ENCODE measurements at regions not wholly inside any gene's neighbourhood (a gene's known extent, or its start where the extent isn't known, plus 50 kb on each side); places are given as distances from the start of the nearest gene placed in this dataset.
A peak's percentile ranks its signal among the peaks of the same experiment; 100 is the strongest.
"Not testable (repeated sequence)": the region's sequence is repeated elsewhere in the genome, so short reads cannot be mapped to it uniquely, and the experiment has no call there.

GRCh38 chr4:103853146-103853545 lies 133.4 kb upstream of the TACR3 start:
- no peak for DNase-seq (ENCODE audit: low spot score)

GRCh38 chr4:103845075-103845474 lies 125.3 kb upstream of the TACR3 start:
- no peak for DNase-seq (ENCODE audit: low spot score)

GRCh38 chr4:103842637-103843239 lies 123.0 kb upstream of the TACR3 start:
- DNase-seq (ENCODE audit: low spot score) = no peak

GRCh38 chr4:103842076-103842475 lies 122.3 kb upstream of the TACR3 start:
- DNase-seq (ENCODE audit: low spot score) = no peak

GRCh38 chr4:103810308-103810707 lies 90.5 kb upstream of the TACR3 start:
- not testable (repeated sequence) for DNase-seq (ENCODE audit: low spot score)

GRCh38 chr4:103802766-103803165 lies 83.0 kb upstream of the TACR3 start:
- DNase-seq (ENCODE audit: low spot score) = peak; percentile 17

DNA sequence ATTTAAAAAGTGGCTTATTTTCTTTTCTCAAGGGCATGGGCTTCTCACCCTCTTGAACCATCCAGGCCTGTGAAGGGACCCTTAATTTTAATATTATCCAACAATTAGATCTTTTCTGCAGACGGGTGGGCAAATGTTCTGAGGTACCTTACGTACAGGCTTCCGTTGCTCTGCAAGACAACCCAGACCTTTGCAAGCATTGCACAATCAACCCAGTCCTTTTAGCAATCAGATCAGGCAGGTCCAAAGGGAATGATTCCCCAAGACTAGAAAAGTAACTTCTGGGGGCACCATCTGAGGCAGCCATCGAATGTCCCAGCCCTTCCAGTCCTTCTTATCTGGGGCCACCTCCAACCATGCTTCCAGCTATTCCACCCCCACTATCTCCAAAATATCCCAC lies 67.3 kb upstream of the TACR3 start:
- no peak for DNase-seq (ENCODE audit: low spot score)

GRCh38 chr4:103786593-103786992 lies 66.8 kb upstream of the TACR3 start:
- no peak for DNase-seq (ENCODE audit: low spot score)

DNA sequence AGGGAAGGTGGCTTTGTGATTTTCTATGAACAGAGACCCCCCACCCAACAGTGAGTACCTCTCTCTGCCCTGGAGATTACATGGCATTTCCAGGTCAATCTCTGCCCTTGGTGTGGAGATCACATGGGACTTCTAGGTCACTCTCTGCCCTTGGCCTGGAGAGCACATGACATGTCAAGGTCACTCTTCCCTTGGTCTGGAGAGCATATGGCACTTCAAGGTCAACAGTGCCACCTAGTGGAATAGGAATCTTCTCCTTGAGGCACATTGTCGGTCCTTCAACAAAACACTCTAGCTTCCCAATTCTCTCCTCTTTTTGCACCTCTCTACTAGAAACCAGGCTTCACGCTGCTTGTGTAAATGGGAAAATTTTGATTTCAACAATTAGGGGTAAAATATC lies 66.2 kb upstream of the TACR3 start:
- DNase-seq (ENCODE audit: low spot score) = peak; percentile 75

DNA sequence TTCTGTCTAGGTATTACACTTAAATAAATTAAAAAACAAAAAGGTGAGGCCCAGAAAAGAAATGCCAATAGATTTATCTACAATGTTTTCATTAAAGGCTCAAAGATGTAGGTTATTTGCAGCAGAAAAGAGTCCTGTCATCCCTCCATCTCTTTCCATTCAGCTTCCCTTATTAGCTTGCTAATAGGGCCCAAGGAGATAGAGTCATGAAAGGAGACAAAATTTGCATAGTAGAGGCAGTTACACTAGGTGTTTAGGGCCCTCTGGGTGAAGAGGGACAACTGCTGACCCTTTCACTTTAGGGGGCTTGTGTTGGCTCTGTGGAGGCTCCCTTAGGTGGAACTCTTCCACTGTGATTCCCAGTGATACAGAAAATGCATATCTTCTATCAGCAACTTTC lies 58.4 kb upstream of the TACR3 start:
- no peak for DNase-seq (ENCODE audit: low spot score)

DNA sequence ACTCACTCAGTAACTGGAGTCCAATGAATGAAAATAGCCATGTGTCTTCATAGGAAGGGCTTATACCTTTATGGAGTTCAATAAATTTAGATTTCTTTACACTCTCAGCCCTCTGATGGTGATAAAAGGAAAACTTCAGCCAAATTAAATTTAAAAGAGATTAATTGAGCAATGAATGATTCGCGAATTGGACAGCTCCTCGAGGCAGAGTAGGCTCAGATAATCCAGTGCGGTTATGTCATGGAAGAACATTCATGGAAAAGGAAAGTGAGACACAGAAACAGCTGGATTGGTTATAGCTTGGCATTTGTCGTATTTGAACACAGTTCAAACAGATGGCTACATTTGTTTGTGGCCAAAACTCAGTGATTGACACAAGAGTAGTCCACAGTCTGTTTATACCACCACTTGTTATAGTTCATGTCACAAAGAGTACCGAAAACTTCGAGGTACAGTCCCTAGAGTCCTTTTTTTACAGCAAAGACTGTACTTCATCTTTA lies 54.6 kb upstream of the TACR3 start:
- DNase-seq (ENCODE audit: low spot score) = no peak

DNA sequence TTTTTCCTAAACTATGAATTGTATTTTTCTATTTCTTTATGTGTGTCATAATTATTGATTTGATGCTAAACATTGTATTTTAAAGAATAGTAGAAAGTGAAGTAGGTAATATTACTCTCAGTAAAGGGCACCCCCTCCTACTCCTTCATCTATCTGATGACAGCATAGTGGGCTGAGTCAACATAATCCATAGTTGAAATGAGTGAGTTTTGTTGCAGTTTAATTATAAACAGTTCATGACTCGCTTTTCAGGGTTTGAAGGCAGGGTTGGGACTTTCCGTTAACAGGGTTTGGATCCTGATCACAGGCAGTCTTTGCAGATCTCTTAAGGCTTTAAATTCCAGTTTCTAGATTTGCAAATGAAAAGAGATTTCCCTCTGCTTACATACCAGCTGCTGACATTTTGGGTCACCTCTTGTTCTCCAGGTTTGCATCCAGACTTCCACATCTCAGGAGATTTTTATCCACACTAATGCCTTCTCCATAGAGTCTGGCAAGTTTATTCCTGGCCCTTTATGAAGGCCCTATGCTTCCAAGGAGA lies 54.0 kb upstream of the TACR3 start:
- no peak for DNase-seq (ENCODE audit: low spot score)
